ENCODE measurements at regions not wholly inside any gene's neighbourhood (a gene's known extent, or its start where the extent isn't known, plus 50 kb on each side); places are given as distances from the start of the nearest gene placed in this dataset.

DNA sequence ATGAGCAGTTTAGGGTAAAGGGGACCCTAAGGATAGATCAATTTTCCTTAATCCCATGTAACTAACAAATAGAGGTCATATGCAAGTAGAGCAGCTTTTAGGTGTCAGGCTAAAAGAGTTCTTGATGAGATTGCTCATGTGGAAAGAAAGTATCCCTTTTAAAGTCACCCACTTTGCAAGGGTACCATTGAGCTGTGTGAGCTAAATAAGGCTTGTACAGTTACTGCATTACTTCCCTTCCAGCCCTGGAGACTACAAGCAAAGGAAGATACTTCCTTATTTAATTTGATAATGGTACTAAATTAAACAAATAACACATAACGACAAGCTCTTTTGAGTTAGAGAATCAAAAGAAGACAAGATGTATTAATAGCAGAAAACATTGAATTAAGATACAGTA, 191.7 kb downstream of the TMX1 start:
- H3K27me3 ChIP-seq (replicated peaks; ENCODE audit: control insufficient read depth, insufficient read depth, low read length), result no peaks in the 10 kb centered on the region
- no peak for DNase-seq (ENCODE audit: extremely low read depth, insufficient read length)
- H3K36me3 ChIP-seq (ENCODE audit: control insufficient read depth, insufficient read depth, low read length), result no peaks in the 10 kb centered on the region
- no peak overlapping the region for H3K4me3 ChIP-seq (replicated peaks; ENCODE audit: low read depth, low read length)
- TF ChIP-seq CTCF (IDR thresholded peaks at IDR 0.05; ENCODE audit: insufficient read depth, low read length, poor library complexity, severe bottlenecking), result no peak

DNA sequence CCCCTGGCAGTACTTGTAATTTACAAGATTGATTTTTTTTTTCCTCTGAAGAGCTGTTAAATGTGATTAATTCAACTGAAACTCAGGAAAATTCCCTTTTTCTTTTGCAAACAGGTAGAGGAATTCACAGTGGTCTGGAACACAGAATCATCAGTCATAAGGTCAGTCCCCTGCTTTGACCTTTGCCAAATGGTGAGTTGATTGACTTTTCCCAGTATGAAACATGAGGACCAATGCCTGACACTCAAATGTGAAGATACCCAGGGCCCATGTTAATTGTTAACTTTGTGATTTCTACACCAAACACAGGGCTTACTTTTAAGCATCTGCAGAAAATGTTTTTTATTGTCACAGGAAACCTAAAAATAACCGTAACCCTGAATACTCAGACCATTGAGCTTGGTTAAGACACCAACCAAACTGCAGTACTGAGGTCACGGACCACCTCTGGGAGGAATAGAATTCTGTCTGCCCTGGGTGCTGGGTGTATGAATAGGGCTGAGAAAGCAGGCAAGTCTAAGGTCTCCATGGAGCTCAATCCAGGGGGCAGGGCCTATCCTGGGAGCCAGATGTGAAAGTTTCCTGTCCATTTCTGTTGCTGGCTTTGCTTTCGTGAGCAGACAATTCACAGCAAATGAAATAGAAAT, 192.4 kb downstream of the TMX1 start:
- Histone ChIP-seq H3K4me3 (replicated peaks; ENCODE audit: low read depth, low read length) (no peak overlapping the region), H3K27me3 (replicated peaks; ENCODE audit: control insufficient read depth, insufficient read depth, low read length) (no peaks in the 10 kb centered on the region), H3K36me3 (ENCODE audit: control insufficient read depth, insufficient read depth, low read length) (no peaks in the 10 kb centered on the region)
- no peak for DNase-seq (ENCODE audit: extremely low read depth, insufficient read length)
- TF ChIP-seq CTCF (IDR thresholded peaks at IDR 0.05; ENCODE audit: insufficient read depth, low read length, poor library complexity, severe bottlenecking), result no peak

DNA sequence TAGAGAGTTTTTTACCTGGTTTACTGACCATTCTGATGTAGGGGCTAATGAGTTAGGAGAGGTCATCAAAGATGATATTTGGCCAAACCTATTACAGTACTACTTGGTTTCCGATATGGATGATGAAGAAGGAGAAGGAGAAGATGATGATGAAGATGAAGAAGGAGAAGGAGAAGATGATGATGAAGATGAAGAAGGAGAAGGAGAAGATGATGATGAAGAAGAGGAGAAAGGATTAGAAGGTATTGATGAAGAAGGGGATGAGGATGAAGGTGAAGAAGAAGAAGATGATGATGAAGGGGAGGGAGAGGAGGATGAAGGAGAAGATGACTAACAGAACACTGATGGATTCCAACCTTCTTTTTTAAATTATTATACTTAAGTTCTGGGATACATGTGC, 196.6 kb downstream of the TMX1 start:
- H3K36me3 ChIP-seq (ENCODE audit: control insufficient read depth, insufficient read depth, low read length), result no peaks in the 10 kb centered on the region

DNA sequence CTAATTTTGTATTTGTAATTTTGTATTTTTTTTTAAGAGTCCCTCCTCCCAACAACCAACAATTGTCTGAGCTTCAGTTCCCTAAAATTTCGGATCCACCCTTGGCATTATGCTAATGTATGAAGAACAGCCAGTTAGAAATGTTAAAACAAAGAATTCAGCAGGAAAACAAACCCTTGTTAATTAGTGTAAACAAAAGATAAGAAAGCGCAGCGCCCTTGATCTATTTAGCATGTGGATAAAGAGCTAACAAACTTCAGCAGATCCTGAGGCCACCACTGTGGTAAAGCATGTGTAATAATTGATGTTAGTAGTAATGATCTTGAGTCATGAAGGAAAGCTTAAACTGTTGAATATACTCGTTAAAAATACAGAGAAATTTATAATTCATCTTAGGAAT, 199.8 kb downstream of the TMX1 start:
- Histone ChIP-seq H3K36me3 (ENCODE audit: control insufficient read depth, insufficient read depth, low read length) (no peaks in the 10 kb centered on the region), H3K27me3 (replicated peaks; ENCODE audit: control insufficient read depth, insufficient read depth, low read length) (no peaks in the 10 kb centered on the region; the same call in 1 of the 2 replicates), H3K4me3 (replicated peaks; ENCODE audit: low read depth, low read length) (no peak overlapping the region)
- TF ChIP-seq CTCF (IDR thresholded peaks at IDR 0.05; ENCODE audit: insufficient read depth, low read length, poor library complexity, severe bottlenecking), result no peak
- no peak for DNase-seq (ENCODE audit: extremely low read depth, insufficient read length)

More for the DNA sequence above, 196.6 kb downstream of the TMX1 start:
- Histone ChIP-seq H3K4me3 (replicated peaks; ENCODE audit: low read depth, low read length) (no peak overlapping the region), H3K27me3 (replicated peaks; ENCODE audit: control insufficient read depth, insufficient read depth, low read length) (no peaks in the 10 kb centered on the region)
- DNase-seq (ENCODE audit: extremely low read depth, insufficient read length), result no peak
- no peak for TF ChIP-seq CTCF (IDR thresholded peaks at IDR 0.05; ENCODE audit: insufficient read depth, low read length, poor library complexity, severe bottlenecking)

DNA sequence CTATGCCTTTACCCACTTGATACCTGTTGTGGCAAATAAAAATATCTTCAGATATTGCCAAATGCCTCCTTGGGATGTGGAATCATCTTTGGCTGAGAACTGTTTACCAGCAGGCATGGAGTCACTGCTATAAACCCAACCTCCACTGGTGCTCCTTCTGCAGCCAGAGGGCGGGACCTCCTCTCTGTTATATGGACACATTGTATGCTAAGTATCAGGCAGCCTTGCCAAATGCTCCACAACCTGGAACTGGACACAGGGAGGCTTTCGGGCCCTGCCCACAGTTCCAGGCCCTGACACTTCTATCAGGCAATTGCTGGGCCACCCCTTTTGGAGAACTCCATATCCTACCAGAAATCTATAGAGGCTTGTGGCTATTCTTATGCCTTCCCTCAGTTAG, 201.0 kb downstream of the TMX1 start:
- TF ChIP-seq CTCF (IDR thresholded peaks at IDR 0.05; ENCODE audit: insufficient read depth, low read length, poor library complexity, severe bottlenecking), result no peak
- H3K27me3 ChIP-seq (replicated peaks; ENCODE audit: control insufficient read depth, insufficient read depth, low read length), result no peaks in the 10 kb centered on the region; the same call in 1 of the 2 replicates
- DNase-seq (ENCODE audit: extremely low read depth, insufficient read length), result no peak
- no peaks in the 10 kb centered on the region for H3K36me3 ChIP-seq (ENCODE audit: control insufficient read depth, insufficient read depth, low read length)
- H3K4me3 ChIP-seq (replicated peaks; ENCODE audit: low read depth, low read length), result no peak overlapping the region

Measured in GM06990 (cell line).